GM21825 (cell line): ENCODE measurements at regions not wholly inside any gene's neighbourhood (a gene's known extent, or its start where the extent isn't known, plus 50 kb on each side); places are given as distances from the start of the nearest gene placed in this dataset.
"Not testable (repeated sequence)": the region's sequence is repeated elsewhere in the genome, so short reads cannot be mapped to it uniquely, and the experiment has no call there.

ENCODE experiments used
- ATAC-seq: cut with Tn5 transposase; IDR thresholded peaks from one replicate; pipeline ENCODE4 v1.9.1; 2021; ENCODE audit warnings: mild to moderate bottlenecking, moderate library complexity; ENCODE audit not compliant: unreplicated experiment

- ATAC-seq, result no peak
Measured at GRCh38 chr7:124179641-124180040, 146.8 kb upstream of the TMEM229A start.

DNA sequence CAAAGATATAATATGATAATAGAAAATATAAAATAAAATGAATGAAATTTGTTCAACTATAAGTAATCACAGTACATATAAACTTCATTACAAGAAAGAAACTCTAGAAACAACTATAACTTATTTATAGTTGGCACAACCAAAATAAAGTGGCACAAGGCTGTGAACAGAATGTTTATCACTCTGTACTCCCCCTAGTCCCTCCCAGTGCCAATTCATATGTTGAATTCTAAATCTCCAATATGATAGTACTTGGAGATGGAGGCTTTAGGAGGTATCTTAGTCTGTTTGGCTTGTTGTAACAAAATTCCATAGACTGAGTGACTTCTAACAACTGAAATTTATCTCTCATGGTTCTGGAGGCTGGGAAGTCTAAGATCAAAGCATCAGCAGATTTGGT, 145.0 kb upstream of the TMEM229A start:
- ATAC-seq, result no peak

GRCh38 chr7:124171812-124172211, 138.9 kb upstream of the TMEM229A start:
- not testable (repeated sequence) for ATAC-seq

GRCh38 chr7:124171068-124171467, 138.2 kb upstream of the TMEM229A start:
- no peak for ATAC-seq

DNA sequence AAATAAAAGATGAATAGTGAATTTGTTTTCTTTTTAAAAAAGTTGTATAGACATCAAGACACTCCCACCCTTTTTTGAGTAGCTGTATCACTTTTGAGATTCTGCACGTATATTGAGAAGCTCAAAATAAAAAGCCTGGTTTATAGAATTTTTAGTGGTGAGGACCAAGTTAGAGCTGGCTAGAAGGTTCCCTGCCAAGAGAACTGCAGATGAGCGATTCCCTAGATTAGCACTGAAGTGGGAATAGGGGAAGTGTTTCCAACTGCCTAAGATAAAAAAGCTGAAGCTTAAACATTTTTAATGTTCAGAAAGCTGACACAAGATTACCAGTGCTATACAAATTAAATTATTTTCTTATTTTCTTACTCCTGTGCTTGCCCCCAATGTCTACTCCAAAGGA, 135.7 kb upstream of the TMEM229A start:
- ATAC-seq, result no peak

GRCh38 chr7:124162667-124163066, 129.8 kb upstream of the TMEM229A start:
- no peak for ATAC-seq

- ATAC-seq, result no peak
Measured at GRCh38 chr7:124155432-124156022, 122.7 kb upstream of the TMEM229A start.

DNA sequence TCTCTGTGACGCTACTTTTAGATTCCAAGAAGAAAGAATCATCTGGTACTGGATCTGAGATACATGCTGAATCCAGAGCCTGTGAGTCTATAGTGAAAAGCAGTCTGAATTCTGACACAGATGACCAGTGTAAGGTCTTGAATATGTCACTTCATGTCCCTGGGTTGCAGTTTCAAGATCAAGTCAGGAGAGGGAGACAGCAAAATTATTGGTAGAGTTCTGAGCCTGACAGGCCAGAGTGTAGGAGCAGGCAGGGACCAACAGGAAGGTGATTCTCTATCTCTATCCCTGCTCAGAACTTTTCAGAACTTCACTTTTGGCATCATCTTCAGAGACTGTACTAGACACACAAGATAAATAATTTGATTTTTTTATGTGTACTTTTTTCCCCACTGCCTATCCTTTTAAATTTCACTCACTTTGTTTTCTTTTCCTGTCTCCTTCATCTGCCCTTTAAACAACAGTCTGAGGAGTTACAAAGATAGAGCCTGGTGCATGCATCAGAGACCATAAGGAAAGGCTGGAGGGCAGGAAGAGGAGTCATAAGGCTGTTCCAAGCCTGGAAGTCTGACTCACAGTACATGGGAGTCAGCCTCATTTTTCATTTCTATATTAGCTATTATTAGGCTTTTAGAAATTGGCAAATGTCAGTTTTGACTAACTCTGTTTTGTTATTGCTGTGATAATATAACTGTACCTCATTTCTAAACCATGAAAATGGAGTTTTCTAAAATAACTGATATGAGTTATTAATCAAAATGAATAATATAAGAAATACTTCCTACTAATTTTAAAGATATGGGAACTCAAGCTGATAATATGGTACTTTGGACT, 120.2 kb upstream of the TMEM229A start:
- ATAC-seq, result no peak

DNA sequence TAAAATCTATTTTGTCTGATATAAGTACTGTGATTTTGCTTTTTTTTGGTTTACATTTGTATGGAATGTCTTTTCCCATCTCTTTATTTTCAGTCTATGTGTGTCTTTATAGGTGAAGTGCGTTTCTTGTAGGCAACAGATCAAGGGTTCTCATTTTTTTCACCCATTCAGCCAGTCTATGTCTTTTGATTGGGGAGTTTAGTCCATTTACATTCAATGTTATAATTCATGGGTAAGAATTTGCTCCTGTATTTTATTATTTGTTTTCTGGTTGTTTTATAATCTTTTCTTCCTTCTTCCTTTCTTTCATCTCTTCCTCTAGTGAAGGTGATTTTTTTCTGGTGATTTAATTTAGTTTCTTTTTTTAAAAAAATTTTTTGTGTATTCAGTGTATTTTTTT, 104.8 kb upstream of the TMEM229A start:
- no peak for ATAC-seq

DNA sequence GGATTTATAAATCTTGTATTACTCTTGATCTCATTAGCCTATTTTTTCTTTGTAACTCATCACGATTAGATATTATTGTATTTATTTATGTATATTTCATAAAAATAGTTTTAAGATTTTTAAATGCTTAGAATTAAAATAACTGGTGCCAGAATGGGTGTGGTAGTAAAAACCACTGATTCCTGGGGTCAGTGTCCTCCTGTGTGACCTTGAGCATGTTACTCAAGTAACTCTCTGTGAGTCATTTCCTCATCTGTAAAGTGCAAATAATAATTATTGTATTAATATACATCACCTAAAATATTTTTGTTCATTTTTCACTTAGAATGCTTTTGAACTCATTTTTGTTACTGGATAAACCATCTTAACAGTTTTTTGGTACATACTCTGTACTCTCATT, 91.3 kb upstream of the TMEM229A start:
- ATAC-seq, result no peak

DNA sequence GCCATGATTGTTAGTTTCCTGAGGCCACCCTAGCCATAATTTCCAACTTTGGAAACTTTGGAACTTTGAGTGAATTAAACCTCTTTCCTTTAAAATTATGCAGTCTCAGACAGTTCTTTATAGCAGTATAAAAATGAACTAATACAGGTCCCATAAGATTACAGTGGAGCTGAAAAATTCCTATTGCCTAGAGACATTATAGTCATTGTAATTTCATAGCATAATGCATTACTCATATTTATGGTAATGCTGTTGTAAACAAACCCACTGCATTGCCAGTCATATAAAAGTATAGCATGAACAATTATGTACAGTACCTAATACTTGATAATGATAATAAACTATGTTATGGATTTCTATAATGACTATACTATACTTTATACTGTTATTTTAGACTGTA, 88.0 kb upstream of the TMEM229A start:
- no peak for ATAC-seq

GRCh38 chr7:124113045-124113444, 80.2 kb upstream of the TMEM229A start:
- ATAC-seq, result no peak

DNA sequence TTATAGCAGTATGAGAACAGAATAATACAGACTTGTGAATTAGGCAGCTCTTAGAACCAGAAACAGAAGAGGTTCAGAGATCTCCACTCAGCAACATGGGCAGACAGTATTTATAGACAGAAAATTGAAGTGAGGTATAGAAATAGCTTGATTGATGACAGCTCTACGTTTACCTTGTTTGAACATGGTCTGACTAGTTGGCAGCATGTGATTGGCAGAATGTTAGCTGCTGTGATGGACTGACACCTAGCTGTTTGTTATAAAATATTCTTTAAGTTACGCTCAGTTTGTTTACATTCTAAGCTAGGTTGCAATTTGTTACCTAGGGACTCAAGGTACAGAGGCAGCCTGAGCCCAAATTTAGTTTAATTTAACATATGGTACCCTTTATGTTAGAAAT, 73.7 kb upstream of the TMEM229A start:
- ATAC-seq, result no peak

DNA sequence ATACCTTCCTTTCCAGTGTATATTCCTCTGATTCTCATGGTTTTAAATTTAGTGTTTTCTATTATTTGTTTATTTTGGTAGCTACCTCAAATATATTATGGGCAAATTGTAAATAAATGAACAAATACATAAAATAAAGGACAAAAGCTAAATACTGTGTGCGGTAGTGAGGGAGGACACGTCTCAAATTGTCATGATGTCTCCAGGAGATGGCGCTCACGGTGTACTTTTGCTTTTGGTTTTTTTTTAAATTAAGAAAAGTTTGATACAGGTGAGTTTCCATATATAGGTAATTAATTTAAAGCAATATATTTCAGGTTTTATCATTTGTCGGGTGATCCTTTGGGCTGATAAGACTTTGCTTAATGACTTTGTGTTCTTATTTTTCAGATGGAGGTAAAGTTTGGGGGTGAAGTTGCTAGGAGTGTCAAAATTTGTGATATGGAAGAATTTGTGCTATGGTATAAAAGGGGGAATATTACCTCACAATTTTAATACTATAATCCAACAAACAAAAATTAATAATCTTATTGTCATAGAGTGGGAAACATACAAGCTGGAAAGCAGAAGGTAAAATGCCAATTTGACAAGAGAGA, 68.4 kb upstream of the TMEM229A start:
- ATAC-seq, result no peak

- ATAC-seq, result no peak
Measured at GRCh38 chr7:124100190-124100589, 67.3 kb upstream of the TMEM229A start.

DNA sequence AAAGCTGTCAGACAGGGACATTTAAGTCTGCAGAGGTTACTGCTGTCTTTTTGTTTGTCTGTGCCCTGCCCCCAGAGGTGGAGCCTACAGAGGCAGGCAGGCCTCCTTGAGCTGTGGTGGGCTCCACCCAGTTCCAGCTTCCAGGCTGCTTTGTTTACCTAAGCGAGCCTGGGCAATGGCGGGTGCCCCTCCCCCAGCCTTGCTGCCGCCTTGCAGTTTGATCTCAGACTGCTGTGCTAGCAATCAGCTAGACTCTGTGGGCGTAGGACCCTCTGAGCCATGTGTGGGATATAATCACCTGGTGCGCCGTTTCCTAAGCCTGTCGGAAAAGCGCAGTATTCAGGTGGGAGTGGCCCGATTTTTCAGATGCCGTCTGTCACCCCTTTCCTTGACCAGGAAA, 66.7 kb upstream of the TMEM229A start:
- not testable (repeated sequence) for ATAC-seq

- no peak for ATAC-seq
Measured at GRCh38 chr7:124089621-124090020, 56.8 kb upstream of the TMEM229A start.

DNA sequence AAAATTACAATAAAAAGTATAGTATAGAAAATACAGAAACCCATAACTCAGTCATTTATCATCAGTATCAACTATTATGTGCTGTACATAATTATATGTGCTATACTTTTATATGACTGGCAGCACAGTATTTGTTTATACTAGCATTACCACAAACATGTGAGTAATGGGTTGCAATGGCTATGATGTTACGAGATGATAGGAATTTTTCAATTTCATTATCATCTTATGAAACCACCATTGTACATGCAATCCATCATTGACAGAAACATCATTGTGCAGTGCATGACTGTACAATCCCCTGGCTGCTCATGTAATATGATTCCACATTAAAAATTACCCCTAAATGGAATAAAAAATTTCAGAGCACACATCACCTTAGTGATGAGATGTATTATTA, 55.7 kb upstream of the TMEM229A start:
- ATAC-seq, result no peak

GRCh38 chr7:124086843-124087242, 54.0 kb upstream of the TMEM229A start:
- ATAC-seq, result no peak

DNA sequence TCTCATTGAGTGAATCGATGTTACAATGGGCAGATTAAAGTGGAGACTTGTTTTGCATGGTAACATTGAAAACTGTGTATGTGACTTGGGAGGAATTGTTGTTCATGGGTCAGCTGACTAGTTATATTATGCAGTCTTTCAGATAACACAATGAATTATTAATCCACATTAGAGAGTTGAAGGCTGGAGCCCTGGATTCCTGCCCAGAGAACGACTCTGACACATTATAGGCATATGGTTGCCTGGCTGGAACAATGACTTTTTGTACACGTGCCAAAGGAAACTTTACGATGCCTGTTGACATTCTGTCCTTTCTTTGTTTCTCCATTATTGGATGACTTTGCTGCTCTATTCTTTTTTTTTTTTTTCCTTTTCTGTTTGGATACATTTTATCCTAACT, 52.3 kb upstream of the TMEM229A start:
- no peak for ATAC-seq

DNA sequence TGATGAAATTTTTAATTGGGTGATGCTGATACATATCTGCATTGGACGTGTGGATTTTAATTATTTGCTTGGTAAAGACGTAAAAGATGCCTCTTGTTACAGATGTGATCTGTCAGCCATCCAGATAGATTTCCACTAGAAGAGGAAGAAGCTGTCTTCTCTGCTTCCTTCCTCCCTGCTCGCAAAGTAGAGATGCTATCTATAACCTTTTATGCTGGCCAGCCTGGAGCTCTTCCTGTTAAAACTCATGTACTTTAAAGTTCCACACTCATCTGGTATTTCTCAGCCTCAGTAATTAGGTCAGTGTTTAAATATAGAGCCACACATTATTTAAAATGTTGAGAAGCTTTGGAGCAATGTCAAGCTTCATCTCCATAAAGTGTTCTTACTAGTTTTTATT, 51.2 kb upstream of the TMEM229A start:
- no peak for ATAC-seq
